ENCODE measurements at regions not wholly inside any gene's neighbourhood (a gene's known extent, or its start where the extent isn't known, plus 50 kb on each side); places are given as distances from the start of the nearest gene placed in this dataset.
"Not testable (repeated sequence)": the region's sequence is repeated elsewhere in the genome, so short reads cannot be mapped to it uniquely, and the experiment has no call there.

DNA sequence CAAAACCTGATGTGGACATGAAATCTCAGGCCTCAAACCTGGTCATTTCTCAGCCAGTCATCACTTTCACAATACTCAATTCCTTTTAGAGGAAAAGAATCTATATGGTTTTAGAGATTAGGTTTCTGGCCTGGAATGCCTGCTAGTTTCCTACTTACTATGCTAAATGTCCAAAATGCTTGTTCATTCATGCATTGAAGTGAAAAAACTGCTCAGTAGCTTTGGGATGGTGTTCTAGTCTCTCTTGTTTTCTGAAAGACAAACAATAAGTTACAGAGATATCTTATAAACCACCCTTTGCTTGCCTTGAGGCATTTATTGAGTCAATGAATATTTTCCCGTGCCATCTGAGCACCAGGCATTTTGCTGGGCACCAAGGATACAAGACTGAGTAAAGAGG, 1146.5 kb upstream of the GOT2 start:
- DNase-seq (ENCODE audit: low read depth): no peak

DNA sequence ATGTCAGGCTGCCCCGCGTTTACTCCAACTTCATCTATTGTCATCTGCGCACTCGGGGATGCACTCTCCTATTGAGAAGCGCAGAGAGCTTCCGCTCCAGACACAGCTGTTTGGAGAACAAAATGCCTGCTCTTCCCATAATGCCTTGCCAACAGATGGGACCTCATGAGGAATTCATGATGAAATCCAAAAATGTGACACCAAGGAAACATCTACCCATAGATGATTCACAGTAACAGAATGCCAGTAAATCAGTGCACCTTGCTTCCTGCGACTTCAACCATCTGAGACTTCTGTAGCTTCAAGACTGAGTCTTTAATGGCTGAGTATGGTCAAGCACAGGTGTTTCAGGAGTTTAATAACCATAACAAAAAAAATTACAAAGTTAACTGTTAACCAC, 1144.9 kb upstream of the GOT2 start:
- DNase-seq (ENCODE audit: low read depth): no peak

DNA sequence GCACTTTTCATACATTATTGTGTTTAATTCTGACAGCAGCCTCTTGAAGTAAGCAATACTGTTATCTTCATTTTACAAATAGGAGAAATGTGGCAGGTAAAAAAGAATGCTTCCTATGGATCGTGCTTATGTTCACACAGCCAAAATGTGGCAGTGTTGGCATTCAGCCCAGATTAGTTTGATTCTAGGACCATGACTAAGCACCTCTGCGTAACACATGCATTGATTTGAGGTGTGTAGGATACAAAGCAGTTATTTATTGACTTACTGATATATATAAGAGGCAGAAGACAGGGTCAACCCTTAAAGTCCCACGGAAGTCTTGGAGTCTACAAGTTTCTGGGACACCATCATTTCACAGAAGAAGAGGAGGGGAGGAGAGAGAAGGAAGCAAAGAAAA, 1144.4 kb upstream of the GOT2 start:
- no peak for DNase-seq (ENCODE audit: low read depth)

DNA sequence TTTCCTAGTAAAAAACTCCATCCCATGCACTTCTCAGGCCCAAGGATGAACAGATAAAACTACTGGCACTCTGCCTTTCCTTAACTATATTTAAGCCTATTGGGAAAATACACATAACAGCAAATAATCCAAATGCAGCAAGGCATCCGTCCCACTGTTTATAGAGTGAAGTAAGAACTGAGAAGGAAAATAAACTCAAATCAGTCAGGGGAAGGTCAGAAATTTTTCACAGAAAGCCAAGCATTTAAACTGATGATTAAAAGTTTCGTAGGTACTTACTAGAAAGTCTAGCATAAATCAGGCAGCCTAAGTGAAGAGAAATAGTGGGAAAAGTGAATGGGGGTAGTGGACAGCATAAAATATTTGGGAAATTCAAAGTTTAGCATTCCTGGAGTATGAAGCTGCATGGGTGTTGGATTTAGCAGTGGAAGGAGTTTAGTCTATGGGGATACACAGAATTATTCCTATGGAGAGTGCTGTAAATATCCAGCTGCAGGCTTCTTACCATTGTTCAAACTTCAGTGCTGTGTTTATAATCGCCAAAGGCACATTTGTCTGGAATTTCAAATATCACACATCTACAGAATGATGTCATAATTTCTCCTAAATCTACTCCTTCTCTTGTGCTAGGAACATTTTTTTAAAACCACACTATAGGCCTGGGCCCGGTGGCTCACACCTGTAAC, 1131.0 kb upstream of the GOT2 start:
- no peak for DNase-seq (ENCODE audit: low read depth)

DNA sequence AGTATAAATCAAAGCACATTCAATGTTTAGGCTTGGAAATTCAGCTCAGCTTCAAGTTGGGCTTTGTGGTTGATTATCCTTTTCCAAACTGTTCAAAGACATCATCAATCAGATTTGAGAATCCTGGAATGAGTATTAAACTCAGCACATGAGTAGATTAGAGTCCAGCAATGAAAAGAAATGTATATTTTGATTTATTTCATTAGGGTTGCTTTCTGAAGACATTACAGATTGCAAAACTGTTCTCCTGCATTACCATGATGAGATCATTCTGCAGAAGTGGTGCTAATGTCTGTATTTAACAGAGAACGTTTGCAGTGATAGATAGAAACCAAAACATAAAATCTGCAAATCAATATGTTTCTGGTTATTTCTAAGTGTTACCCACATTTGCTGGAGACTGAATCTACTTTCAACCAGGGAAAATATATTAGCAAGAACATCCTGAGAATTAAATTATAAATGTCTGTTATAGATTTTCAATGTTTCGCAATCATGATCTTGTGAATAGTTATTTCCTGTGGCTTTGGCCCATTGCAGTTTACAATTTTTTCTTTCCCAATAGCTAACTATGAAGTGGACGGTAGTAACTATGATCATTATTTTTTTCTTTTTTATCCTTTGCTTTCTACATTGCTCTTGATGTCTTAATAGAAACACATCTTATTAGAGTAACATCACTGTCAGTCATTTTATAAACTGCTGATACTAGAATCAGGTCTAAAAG, 1125.7 kb upstream of the GOT2 start:
- no peak for DNase-seq (ENCODE audit: low read depth)

DNA sequence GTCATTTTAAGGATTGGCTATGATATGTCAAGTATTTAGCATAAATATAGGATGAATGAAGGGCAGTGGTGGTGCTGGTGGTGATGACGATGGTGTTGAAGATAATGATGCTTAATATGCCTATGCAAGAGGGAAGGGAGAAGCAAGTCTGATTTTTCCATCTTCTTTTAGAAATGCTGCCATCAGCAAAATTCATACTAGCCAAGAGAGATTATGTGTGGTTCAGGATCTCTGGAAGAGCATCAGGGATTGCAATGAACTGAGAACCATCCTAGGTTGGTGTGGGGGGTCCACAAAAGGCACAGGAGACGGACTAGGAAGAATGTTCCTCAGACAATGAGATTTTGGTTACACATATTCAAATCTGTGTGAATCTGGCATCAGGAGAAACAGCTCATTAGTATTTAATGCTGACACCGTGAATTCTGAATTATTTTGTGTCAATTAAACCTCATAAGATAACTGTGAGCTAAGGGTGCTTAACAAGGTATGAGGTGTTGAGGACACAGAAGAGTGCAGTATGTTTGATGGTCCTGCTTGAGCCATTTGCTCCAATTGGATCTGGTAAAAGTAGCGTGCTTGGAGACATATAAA, 1120.8 kb upstream of the GOT2 start:
- DNase-seq (ENCODE audit: low read depth): no peak

DNA sequence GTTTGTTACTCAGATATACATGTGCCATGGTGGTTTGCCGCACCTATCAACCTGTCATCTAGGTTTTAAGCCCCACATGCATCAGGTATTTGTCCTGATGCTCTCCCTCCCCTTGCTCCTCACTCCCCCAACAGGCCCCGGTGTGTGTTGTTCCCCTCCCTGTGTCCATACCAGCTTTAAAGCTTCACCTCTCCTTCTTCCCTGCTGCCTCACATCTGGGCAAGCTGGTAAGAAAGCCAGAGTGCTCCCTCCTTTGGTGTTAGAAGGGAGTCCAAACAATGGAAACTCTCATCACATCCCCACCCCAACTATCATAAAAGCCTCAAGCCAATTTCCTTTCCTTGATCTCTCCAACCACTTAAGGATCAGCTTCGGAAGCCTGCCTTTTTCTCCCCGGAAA, 1115.6 kb upstream of the GOT2 start:
- no peak for DNase-seq (ENCODE audit: low read depth)

DNA sequence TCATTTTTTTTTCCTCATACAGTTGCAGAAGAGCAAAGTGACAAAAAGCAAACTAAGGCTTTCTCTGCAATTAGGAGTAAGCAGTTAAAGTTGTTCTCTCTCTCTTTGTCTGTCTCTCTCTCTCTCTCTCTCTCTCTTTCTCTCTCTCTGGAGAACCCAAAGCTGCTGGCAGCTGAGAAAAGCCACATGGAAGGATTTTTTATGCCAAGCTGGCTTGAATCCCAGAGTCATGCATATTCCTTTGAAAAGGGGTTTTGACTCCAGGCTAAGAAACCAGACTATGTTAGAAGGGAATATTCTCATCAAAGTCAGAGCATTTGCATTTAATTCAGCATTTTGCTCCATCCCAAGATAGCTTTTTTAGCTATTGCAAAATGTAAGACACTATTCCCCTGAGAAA, 1114.2 kb upstream of the GOT2 start:
- DNase-seq (ENCODE audit: low read depth): no peak

DNA sequence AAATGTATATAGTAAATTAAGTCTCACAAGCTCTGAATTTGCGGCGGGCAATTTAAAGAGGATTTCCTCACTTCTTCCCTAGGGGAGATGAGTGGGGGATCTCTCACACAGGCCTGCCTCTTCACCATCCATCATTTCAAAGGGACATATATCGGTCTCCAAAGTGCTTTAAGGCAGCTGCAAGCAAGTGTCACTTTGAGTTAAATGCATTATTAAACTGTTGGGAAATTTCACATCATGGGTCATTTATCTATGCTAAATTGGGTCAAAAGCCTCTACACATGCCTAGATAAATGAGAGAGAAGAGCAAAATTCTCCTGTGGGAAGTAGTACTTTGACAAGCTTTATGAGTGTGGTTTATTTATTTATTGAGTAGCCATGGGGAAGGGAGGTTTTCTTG, 1106.1 kb upstream of the GOT2 start:
- no peak for DNase-seq (ENCODE audit: low read depth)

DNA sequence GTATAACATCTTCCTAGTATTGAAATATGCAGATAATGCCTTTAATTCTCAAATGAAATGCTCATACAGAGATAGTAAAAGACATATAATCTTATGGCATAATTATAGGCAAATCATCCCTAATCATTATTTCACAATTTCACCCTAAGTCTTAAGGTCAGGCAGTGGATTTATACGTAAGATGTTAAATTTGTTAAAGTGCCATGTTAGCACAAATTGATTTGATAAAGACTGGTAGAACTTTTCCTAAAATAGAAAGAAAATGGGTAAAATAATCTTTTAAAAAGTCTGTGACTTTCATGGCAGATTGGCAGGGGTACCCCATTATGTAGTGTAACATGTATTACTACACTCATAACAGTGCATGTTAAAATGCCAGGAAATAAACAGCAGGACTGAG, 1092.7 kb upstream of the GOT2 start:
- DNase-seq (ENCODE audit: low read depth): no peak

DNA sequence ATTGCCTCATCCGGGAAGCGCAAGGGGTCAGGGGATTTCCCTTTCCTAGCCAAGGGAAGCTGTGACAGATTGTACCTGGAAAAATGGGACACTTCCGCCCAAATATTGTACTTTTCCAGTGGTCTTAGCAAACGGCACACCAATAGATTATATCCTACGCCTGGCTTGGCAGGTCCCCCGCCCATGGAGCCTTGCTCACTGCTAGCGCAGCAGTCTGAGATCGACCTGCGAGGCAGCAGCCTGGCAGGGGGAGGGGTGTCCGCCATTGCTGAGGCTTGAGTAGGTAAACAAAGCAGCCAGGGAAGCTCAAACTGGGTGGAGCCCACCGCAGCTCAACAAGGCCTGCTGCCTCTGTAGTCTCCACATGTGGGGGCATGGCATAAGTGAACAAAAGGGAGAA, 1075.4 kb upstream of the GOT2 start:
- not testable (repeated sequence) for DNase-seq (ENCODE audit: low read depth)

DNA sequence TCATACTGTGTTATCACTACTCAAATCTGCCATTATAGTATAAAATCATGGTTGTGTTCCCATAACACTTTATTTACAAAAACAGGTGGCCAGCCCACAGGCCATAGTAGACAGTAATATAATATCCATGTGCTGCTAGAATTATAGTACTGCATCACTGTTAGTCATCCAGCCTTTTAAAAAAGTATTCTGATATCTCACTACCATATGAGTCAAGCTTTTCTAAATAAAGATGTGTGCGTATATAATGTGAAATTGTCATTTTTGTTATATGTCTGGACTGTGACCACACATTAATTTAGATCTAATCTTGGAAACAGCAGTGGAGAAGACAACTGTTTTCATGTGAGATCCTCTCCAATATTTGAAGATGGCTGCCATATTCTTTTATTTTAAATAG, 1049.1 kb upstream of the GOT2 start:
- no peak for DNase-seq (ENCODE audit: low read depth)

DNA sequence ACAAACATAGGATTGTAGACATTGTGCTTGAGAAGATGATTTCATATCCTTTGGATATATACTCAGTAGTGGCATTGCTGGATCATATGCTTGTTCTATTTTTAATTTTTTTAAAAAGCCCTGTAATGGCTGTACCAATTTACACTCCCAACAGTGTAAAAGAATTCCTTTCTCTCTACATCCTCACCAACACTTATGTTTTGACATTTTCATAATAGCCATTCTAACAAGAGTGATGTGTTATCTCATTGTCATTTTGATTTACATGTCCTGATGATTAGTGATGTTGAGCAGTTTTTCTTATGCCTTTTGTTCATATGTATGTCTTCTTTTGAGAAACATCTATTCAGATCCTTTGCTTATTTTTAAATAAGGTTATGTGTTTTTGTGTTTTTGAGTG, 1039.2 kb upstream of the GOT2 start:
- DNase-seq (ENCODE audit: low read depth): no peak

DNA sequence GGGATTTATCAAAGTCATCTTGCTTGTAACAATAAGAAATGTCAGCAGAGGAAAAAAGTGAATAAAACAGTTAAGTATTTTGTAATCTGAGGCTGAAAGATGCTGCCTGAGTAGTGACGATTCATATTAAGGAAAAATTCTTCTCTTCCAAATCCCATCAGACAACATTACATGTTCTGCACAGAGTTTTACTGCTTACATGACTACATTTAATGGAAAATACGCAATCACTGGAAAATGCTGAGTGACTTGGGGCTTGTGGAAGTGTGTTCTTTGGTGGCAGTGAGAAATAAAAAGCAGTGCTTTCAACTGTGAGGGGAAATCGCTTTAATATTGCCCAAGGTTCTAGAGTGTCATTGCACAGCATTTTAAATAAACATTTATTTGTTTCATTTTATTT, 1025.2 kb upstream of the GOT2 start:
- DNase-seq (ENCODE audit: low read depth): no peak

DNA sequence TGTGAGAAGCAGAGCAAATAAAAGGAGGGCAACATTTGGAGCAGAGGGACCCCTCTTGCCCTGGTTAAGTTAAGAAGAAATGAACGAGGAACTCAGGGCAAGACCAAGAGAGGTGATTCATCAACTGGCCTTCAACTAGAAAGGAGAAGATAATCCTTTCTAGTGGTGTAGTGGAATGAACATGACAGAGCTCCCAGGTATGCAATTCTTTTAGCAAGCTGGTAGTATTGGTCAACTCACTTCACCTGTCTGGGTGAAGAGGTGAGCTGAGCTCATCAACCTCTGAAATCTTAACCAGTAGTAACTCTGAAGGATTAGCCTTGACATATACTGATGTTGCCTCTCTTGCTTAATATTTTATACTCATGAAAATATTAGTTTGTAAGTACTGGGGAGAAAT, 1024.7 kb upstream of the GOT2 start:
- no peak for DNase-seq (ENCODE audit: low read depth)

DNA sequence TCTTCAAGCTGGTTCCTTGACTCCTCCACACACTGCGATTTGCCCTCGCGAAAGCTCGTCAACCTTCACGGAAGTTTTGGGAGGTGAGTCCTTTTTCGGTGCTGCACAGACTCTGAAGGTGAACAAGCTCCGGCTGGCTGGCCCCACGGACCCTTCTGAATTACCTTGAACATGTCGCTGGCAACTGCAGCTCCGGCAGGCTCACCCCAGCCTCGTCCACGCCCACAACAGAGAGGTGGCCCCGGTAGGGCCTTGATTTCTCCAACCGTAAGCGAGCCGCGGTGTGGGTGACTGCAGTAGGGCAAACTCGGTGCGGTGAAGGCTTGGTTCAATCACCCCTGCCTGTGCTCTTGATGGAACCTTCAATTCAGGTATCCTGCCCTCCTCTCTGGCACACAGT, 1020.7 kb upstream of the GOT2 start:
- DNase-seq (ENCODE audit: low read depth): no peak

DNA sequence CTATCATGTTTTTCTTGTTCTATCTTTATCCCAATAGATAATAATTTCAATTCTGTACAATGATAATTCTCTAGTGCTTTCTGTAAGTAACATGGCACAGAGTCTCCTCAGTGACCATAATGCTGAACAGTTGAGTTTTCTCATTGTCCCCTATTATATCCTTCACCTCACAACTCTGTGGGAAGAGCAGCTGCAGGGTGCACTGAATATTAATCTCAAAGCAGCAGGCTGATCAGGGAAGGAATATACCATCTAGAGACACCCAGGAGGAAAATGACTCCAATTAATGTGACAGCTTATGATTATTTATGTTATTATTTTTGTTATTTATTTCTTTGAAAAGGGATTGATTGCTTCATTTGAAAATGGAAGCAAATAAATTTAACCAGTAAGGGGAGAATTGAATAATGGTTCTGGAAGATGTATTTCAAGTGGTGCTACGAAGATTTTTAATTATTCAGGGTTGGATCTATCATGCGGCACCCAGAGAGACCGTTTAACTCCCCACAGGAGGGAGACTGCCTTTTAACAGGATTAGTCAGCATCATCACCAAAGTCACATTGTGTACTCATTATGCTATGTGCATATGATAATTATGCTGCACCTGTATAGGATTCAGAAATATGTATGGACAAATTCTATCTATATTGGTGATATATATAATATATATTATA, 1015.7 kb upstream of the GOT2 start:
- DNase-seq (ENCODE audit: low read depth): no peak

DNA sequence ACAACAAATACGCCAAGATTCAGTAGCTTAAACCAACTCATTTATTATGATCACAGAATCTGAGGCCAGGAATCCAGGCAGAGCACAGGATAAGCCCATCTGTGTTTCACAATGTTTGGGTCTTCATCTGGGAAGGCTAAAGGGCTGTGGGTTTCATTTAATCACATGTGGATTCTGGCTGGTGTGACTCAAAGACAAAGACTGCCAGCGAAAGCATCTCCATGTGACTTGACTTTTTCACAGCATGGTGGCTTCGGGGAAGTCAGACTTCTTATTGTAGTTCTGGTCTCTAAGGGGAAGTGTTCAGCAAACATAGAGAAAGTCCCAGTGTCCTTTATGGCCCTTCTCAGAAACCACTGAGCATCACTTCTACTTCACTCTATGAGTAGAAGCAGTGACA, 1014.4 kb upstream of the GOT2 start:
- no peak for DNase-seq (ENCODE audit: low read depth)

DNA sequence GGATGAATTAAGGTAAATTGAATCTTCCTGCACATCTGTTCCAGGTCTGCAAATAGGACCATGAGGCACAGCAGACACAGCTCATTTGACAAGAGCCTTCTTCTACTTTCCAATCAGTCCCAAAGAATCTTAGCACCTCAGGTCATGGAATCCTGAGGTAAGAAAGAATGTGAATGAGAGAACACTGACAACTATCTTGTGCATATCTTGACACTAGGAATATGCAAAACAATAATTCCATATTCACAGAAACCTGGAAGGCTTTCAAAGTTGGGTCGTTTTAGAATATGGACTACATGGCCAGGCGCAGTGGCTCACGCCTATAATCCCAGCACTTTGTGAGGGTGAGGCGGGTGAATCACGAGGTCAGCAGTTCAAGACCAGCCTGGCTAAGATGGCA, 1009.4 kb upstream of the GOT2 start:
- DNase-seq (ENCODE audit: low read depth): no peak

DNA sequence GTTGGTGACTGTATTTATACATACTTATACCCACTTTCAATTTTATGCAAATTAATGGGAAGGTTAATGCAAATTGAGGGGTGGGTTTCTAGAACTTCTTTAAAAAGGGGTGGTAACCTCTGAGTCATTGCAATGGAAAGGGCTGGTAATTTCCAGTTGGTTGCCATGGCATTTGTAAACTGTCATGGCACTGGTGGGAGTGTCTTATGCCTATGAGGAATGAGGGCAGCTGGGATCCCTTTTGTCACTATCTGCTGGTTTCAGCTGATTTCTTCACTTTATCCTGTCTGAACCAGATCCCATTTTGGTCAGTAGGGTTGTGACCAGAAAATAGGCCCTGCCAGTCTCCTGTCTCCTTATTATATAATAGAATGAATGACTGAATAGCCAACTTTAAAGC, 1006.7 kb upstream of the GOT2 start:
- DNase-seq (ENCODE audit: low read depth): no peak

DNA sequence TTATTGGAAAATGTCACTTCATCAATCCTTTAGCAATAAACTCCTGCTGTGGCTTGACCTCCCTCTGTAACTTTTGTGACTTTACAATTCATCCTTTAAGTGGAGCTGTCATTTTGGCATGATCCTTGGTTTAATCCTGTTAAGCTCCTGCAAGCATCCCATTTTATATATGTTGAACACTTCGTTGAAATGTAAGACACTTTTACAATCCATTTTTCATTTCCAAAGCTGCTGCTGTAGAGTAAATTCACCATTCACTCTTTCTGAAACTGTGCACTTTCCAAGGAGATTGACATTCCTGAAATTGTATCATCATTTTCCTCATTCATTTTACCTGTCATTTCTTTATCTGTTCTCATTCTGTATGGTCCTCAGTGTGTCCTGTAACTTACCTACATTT, 1003.2 kb upstream of the GOT2 start:
- no peak for DNase-seq (ENCODE audit: low read depth)

DNA sequence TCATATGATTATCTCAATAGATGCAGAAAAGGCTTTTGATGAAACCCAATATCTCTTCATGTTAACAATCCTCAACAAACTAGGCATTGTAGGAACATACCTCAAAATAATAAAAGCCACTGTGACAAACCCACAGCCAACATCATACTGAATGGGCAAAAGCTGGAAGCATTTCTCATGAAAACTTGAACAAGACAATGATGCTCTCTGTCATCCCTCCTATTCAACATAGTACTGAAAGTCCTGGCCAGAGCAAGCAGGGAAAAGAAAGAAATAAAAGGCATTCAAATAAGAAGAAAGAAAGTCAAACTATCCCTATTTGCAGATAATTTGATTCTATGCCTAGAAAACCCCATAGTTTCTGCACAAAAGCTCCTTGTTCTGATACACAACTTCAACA, 999.2 kb upstream of the GOT2 start:
- no peak for DNase-seq (ENCODE audit: low read depth)

DNA sequence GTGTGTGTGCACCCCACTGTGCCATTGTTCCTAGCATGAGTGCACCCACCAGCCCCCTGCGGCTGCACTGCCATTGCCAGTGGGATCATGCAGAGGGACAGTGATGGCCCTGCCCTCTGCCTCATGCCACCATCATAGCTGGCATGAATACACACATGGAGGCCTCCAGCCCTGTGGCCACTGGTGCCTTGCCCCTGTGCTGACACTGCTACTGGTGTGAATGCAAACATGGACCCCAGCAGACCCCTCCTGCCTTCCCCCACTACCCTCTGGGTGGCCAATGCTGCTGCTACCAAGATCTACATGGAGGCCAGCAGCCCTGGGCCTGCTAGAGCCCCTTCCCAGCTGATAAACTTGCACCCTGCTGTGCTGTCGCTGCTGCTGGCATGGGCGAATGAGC, 995.5 kb upstream of the GOT2 start:
- DNase-seq (ENCODE audit: low read depth): no peak

All from activated T-cell treated with anti-CD3 and anti-CD28 coated beads for 48 hours (primary cell).